Liver (tissue), 7 donors: ENCODE measurements at regions not wholly inside any gene's neighbourhood (a gene's known extent, or its start where the extent isn't known, plus 50 kb on each side); places are given as distances from the start of the nearest gene placed in this dataset.

Experiments
- DNase-seq: peaks from one replicate; pipeline ENCODE4 v3.0.0-alpha.2; 2017; ENCODE audit warnings: low spot score
- H3K27ac ChIP-seq, 2 donors: one replicate each; pipeline ENCODE4 v1.7.0; 2013; ENCODE audit warnings: inconsistent platforms in 2 of 2, low read length in 2 of 2, control low read depth in 1 of 2, low read depth in 1 of 2, mild to moderate bottlenecking in 1 of 2
- H3K27me3 ChIP-seq, 4 donors: one replicate each; pipeline versions ENCODE4 v1.6.1 to v1.7.0; 2013; ENCODE audit warnings: low read length in 3 of 4, inconsistent platforms in 1 of 4, mild to moderate bottlenecking in 1 of 4, moderate library complexity in 1 of 4; ENCODE audit not compliant: control insufficient read depth in 4 of 4, insufficient read depth in 4 of 4
- H3K36me3 ChIP-seq, 4 donors: one replicate each; pipeline versions ENCODE4 v1.6.1 to v1.7.0; 2013; ENCODE audit warnings: low read length in 3 of 4, mild to moderate bottlenecking in 3 of 4, low read depth in 1 of 4, moderate library complexity in 1 of 4; ENCODE audit not compliant: control insufficient read depth in 4 of 4, insufficient read depth in 3 of 4
- H3K4me1 ChIP-seq, 4 donors: one replicate each; pipeline versions ENCODE4 v1.6.1 to v1.7.0; 2013; ENCODE audit warnings: low read length in 3 of 4, mild to moderate bottlenecking in 3 of 4, moderate library complexity in 1 of 4; ENCODE audit not compliant: control insufficient read depth in 4 of 4, insufficient read depth in 4 of 4
- H3K4me3 ChIP-seq, 3 donors: one replicate each; pipeline versions ENCODE4 v1.6.1 to v1.7.0; 2013; ENCODE audit warnings: low read length in 3 of 3, control low read depth in 1 of 3, low read depth in 1 of 3, mild to moderate bottlenecking in 1 of 3
- H3K9ac ChIP-seq, 2 donors: one replicate each; pipeline ENCODE4 v1.7.0; 2013; ENCODE audit warnings: low read length in 2 of 2, mild to moderate bottlenecking in 2 of 2, moderate library complexity in 2 of 2, control low read depth in 1 of 2, low read depth in 1 of 2
- H3K9me3 ChIP-seq, 4 donors: one replicate each; pipeline versions ENCODE4 v1.6.1 to v1.7.0; 2013; ENCODE audit warnings: low read length in 3 of 4; ENCODE audit not compliant: control insufficient read depth in 4 of 4
- ATF3 ChIP-seq: IDR thresholded peaks from 2 replicates; pipeline ENCODE4 v1.6.1; 2016; ENCODE audit warnings: antibody characterized with exemption
- EGR1 ChIP-seq, 2 donors: IDR thresholded peaks; 2 replicates each; pipeline ENCODE4 v1.6.1; 2016 to 2018; ENCODE audit warnings: antibody characterized with exemption in 2 of 2, low read depth in 2 of 2
- FOXA1 ChIP-seq: IDR thresholded peaks from 2 replicates; pipeline ENCODE4 v1.6.1; 2016; ENCODE audit warnings: antibody characterized with exemption
- FOXA2 ChIP-seq: IDR thresholded peaks from 2 replicates; pipeline ENCODE4 v1.6.1; 2016; ENCODE audit warnings: antibody characterized with exemption
- GABPA ChIP-seq, 2 donors: IDR thresholded peaks in 1 of 2; conservative IDR thresholded peaks in 1 of 2; 2 replicates each; pipeline ENCODE4 v1.6.1; 2016; ENCODE audit warnings: antibody characterized with exemption in 2 of 2, mild to moderate bottlenecking in 1 of 2, moderate library complexity in 1 of 2
- HNF4A ChIP-seq, 2 donors: conservative IDR thresholded peaks; 2 replicates each; pipeline ENCODE4 v1.6.1; 2016; ENCODE audit warnings: antibody characterized with exemption in 2 of 2, mild to moderate bottlenecking in 2 of 2
- HNF4G ChIP-seq: IDR thresholded peaks from 2 replicates; pipeline ENCODE4 v1.6.1; 2016; ENCODE audit warnings: antibody characterized with exemption
- JUND ChIP-seq, 2 donors: IDR thresholded peaks; 2 replicates each; pipeline ENCODE4 v1.6.1; 2016; ENCODE audit warnings: antibody characterized with exemption in 2 of 2
- NR2F2 ChIP-seq: IDR thresholded peaks from 2 replicates; pipeline ENCODE4 v1.6.1; 2016; ENCODE audit warnings: antibody characterized with exemption
- RAD21 ChIP-seq, 2 donors: IDR thresholded peaks; 2 replicates each; pipeline ENCODE4 v1.6.1; 2016; ENCODE audit warnings: antibody characterized with exemption in 2 of 2, mild to moderate bottlenecking in 2 of 2
- SP1 ChIP-seq: IDR thresholded peaks from 2 replicates; pipeline ENCODE4 v1.6.1; 2018; ENCODE audit warnings: antibody characterized with exemption, mild to moderate bottlenecking
- TAF1 ChIP-seq: conservative IDR thresholded peaks from 2 replicates; pipeline ENCODE4 v1.6.1; 2016; ENCODE audit warnings: antibody characterized with exemption, mild to moderate bottlenecking
- YY1 ChIP-seq: IDR thresholded peaks from 2 replicates; pipeline ENCODE4 v1.6.1; 2016; ENCODE audit warnings: antibody characterized with exemption, mild to moderate bottlenecking
- WGBS: extraction: QIAGEN DNeasy Blood & Tissue Kit; methylation state at CpG from one replicate; pipeline ENCODE4 v1.1.7; 2013; 5-methylcytosine and 5-hydroxymethylcytosine counted together
- TF ChIP-seq, protein P1 (sequence below): IDR thresholded peaks from 2 replicates; pipeline ENCODE4 v1.6.1; 2016; ENCODE audit warnings: antibody characterized with exemption
- donor health status: healthy.
- donor health status: healthy.
- donor health status: healthy.
- donor health status: healthy.

- H3K27ac ChIP-seq: no peak overlapping the region
- no peaks in the 10 kb centered on the region for H3K36me3 ChIP-seq
- H3K9ac ChIP-seq: no peak overlapping the region
- no peaks in the 10 kb centered on the region for H3K27me3 ChIP-seq
- no peaks in the 10 kb centered on the region for H3K4me1 ChIP-seq
- no peak overlapping the region for H3K4me3 ChIP-seq
- no peak for DNase-seq
- TF ChIP-seq, protein P1, sequence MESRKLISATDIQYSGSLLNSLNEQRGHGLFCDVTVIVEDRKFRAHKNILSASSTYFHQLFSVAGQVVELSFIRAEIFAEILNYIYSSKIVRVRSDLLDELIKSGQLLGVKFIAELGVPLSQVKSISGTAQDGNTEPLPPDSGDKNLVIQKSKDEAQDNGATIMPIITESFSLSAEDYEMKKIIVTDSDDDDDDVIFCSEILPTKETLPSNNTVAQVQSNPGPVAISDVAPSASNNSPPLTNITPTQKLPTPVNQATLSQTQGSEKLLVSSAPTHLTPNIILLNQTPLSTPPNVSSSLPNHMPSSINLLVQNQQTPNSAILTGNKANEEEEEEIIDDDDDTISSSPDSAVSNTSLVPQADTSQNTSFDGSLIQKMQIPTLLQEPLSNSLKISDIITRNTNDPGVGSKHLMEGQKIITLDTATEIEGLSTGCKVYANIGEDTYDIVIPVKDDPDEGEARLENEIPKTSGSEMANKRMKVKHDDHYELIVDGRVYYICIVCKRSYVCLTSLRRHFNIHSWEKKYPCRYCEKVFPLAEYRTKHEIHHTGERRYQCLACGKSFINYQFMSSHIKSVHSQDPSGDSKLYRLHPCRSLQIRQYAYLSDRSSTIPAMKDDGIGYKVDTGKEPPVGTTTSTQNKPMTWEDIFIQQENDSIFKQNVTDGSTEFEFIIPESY: no peak
- no peak for TF ChIP-seq NR2F2
- no peak for TF ChIP-seq FOXA2
- no peak for TF ChIP-seq EGR1 (IDR thresholded peaks at IDR 0.05; ENCODE audit: low read depth in 2 of 2)
- no peak for TF ChIP-seq GABPA (IDR thresholded peaks at IDR 0.05 in 1 of 2, conservative IDR thresholded peaks at IDR 0.05 in 1 of 2)
- TF ChIP-seq YY1: no peak
- TF ChIP-seq RAD21 (IDR thresholded peaks at IDR 0.05): no peak
- TF ChIP-seq JUND (IDR thresholded peaks at IDR 0.05): no peak
- TF ChIP-seq HNF4G: no peak
- H3K9me3 ChIP-seq: no peaks in the 10 kb centered on the region
Observed at GRCh38 chr4:33395731-33396485, 2675.7 kb downstream of the PCDH7 start.

DNA sequence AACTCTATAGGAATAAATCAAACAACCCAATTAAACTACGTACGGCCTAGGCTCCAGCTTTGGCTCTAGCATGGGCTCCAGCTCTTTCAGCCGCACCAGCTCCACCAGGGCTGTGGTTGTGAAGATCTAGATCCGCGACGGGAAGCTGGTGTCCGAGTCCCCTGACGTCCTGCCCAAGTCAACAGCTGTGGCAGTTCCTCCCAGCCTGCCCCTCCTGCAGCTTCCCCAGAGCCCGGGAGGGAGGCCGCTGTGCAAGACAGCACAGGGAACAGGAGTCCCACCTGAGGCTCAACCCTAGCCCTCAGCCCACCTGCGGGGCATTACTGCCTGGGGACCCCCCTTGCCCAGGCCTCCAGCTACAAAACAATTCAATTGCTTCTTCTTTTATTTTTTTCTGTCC is 2680.3 kb downstream of the PCDH7 start:
- Histone ChIP-seq H3K27me3 (no peaks in the 10 kb centered on the region), H3K9ac (no peak overlapping the region), H3K36me3 (no peaks in the 10 kb centered on the region), H3K27ac (no peak overlapping the region), H3K9me3 (no peaks in the 10 kb centered on the region), H3K4me3 (no peak overlapping the region), H3K4me1 (no peaks in the 10 kb centered on the region)
- no peak for TF ChIP-seq SP1
- no peak for TF ChIP-seq TAF1
- no peak for TF ChIP-seq ATF3
- no peak for TF ChIP-seq HNF4G
- no peak for TF ChIP-seq FOXA1
- no peak for TF ChIP-seq FOXA2
- WGBS: 88% methylated on average over 11 of the region's 11 CpGs
- no peak for DNase-seq

DNA sequence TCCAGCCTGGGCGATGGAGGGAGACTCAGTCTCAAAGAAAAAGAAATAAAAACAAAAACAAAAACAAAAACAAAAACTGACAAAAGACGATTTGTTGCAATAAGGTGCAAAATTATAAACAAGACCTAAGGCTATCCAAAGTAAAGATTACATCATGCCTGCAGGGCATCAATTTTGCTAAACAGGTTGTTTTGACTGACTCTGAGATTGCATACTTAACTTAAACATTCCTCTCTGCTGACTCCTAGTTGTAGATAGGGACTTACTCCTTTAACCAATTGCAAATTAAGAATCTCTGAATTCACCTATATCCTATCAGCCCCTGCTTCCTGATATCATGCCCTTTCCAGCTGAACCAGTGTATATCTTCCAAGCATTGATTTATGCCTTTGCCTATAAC is 2687.3 kb downstream of the PCDH7 start:
- whole genome bisulfite sequencing: 78% methylated on average over 2 of the region's 2 CpGs
- no peak overlapping the region for H3K4me3 ChIP-seq
- H3K36me3 ChIP-seq: no peaks in the 10 kb centered on the region
- no peak overlapping the region for H3K27ac ChIP-seq
- TF ChIP-seq HNF4A (conservative IDR thresholded peaks at IDR 0.05) (no peak), NR2F2 (no peak)
- no peaks in the 10 kb centered on the region for H3K4me1 ChIP-seq
- DNase-seq: no peak
- H3K9ac ChIP-seq: no peak overlapping the region
- H3K9me3 ChIP-seq: no peaks in the 10 kb centered on the region
- H3K27me3 ChIP-seq: no peaks in the 10 kb centered on the region
